A673 (cell line): ENCODE measurements at regions not wholly inside any gene's neighbourhood (a gene's known extent, or its start where the extent isn't known, plus 50 kb on each side); places are given as distances from the start of the nearest gene placed in this dataset.

Source experiments
- BruUV-seq: library from RNA; stranded (reverse); fragments of 400-500 nt; replicated peaks from 2 replicates; lab custom pipeline; 2021; lab: Mats Ljungman, UMichigan
- CTCF ChIA-PET: fragments of 300-600 bp; sonication (Branson Sonifier 250); formaldehyde crosslinking; loops from one replicate; lab custom pipeline; 2022; ENCODE audit warnings: antibody characterized with exemption; lab: Charles Lee
- POLR2A ChIA-PET: fragments of 300-600 bp; sonication (Branson Sonifier 250); formaldehyde crosslinking; loops from one replicate; lab custom pipeline; 2022; ENCODE audit warnings: antibody characterized with exemption; ENCODE audit not compliant: low non-redundant PET; lab: Charles Lee
- DNase-seq: peaks from one replicate; pipeline ENCODE4 v3.0.0-alpha.2; 2015; ENCODE audit warnings: low spot score
- H3K27ac ChIP-seq: fragments of 200-600 bp; sonication (generic); 2 replicates; pipeline ENCODE4 v1.5.1; 2016; ENCODE audit warnings: mixed run types, low read depth, mild to moderate bottlenecking, mixed read lengths, antibody characterized with exemption, low read length; ENCODE audit not compliant: poor library complexity, severe bottlenecking
- H3K27me3 ChIP-seq: fragments of 200-600 bp; sonication (generic); replicated peaks from 2 replicates; pipeline ENCODE4 v1.6.1; 2017; ENCODE audit warnings: mixed run types, low read depth, mild to moderate bottlenecking, mixed read lengths, antibody characterized with exemption, low read length; ENCODE audit not compliant: insufficient read depth, poor library complexity
- H3K36me3 ChIP-seq: fragments of 200-600 bp; sonication (generic); 2 replicates; pipeline ENCODE4 v1.6.1; 2016; ENCODE audit warnings: mixed run types, mild to moderate bottlenecking, mixed read lengths, antibody characterized with exemption, low read length; ENCODE audit not compliant: insufficient read depth, poor library complexity, severe bottlenecking
- H3K4me1 ChIP-seq: fragments of 200-600 bp; sonication (generic); 2 replicates; pipeline ENCODE4 v1.6.1; 2017; ENCODE audit warnings: mixed run types, mild to moderate bottlenecking, mixed read lengths, antibody characterized with exemption, low read length; ENCODE audit not compliant: insufficient read depth, poor library complexity, severe bottlenecking
- H3K4me3 ChIP-seq: fragments of 200-600 bp; sonication (generic); 2 replicates; pipeline ENCODE4 v1.5.1; 2016; ENCODE audit warnings: low read depth, mixed run types, mild to moderate bottlenecking, mixed read lengths, low read length; ENCODE audit not compliant: poor library complexity, severe bottlenecking
- H3K9me3 ChIP-seq: fragments of 200-600 bp; sonication (generic); 2 replicates; pipeline ENCODE4 v1.6.1; 2016; ENCODE audit warnings: mixed run types, low read depth, mild to moderate bottlenecking, mixed read lengths, antibody characterized with exemption, low read length; ENCODE audit not compliant: poor library complexity, severe bottlenecking
- CTCF ChIP-seq: fragments of 300-800, 200-600 bp; sonication (generic); conservative IDR thresholded peaks from 2 replicates; pipeline ENCODE4 v1.5.1; 2017; ENCODE audit warnings: low read depth, mild to moderate bottlenecking, antibody characterized with exemption, low read length, moderate library complexity, mixed read lengths
- EZH2 ChIP-seq: fragments of 200-600 bp; sonication (generic); IDR thresholded peaks from 2 replicates; pipeline ENCODE4 v1.6.1; 2017; ENCODE audit warnings: borderline replicate concordance, low read depth, mild to moderate bottlenecking, mixed read lengths, antibody characterized with exemption, low read length; ENCODE audit not compliant: poor library complexity, severe bottlenecking
- intact Hi-C: fragments of 100-400 bp; cut with micrococcal nuclease; formaldehyde crosslinking; loops from one replicate; pipeline ENCODE4 v1.10.0; 2022; ENCODE audit not compliant: unreplicated experiment

GRCh38 chr21:24225431-24225830 is 1381.8 kb downstream of the MRPL39 start:
- no peaks in the 10 kb centered on the region for H3K4me1 ChIP-seq
- intact Hi-C loops: no loop called here
- ChIA-PET CTCF (no interaction called here), POLR2A (no interaction called here)
- peaks cover 32% of the 10 kb centered on the region for H3K9me3 ChIP-seq
- no peak for DNase-seq
- no TSS peak for BruUV-seq
- H3K27ac ChIP-seq: no peak overlapping the region
- H3K36me3 ChIP-seq: no peaks in the 10 kb centered on the region
- TF ChIP-seq CTCF (no peak), EZH2 (no peak)
- H3K4me3 ChIP-seq: no peak overlapping the region
- H3K27me3 ChIP-seq: no peaks in the 10 kb centered on the region

GRCh38 chr21:24224422-24224821 is 1382.9 kb downstream of the MRPL39 start:
- intact Hi-C loops: no loop called here
- Histone ChIP-seq H3K27me3 (no peaks in the 10 kb centered on the region), H3K4me3 (no peak overlapping the region), H3K36me3 (no peaks in the 10 kb centered on the region), H3K4me1 (no peaks in the 10 kb centered on the region), H3K9me3 (peaks cover 32% of the 10 kb centered on the region), H3K27ac (no peak overlapping the region)
- ChIA-PET CTCF (no interaction called here), POLR2A (no interaction called here)
- TF ChIP-seq CTCF (no peak), EZH2 (no peak)
- BruUV-seq: no TSS peak
- DNase-seq: no peak

GRCh38 chr21:24223624-24224023 is 1383.7 kb downstream of the MRPL39 start:
- POLR2A ChIA-PET: no interaction called here
- no peaks in the 10 kb centered on the region for H3K27me3 ChIP-seq
- peaks cover 31% of the 10 kb centered on the region for H3K9me3 ChIP-seq
- intact Hi-C loops: no loop called here
- H3K27ac ChIP-seq: no peak overlapping the region
- no peaks in the 10 kb centered on the region for H3K4me1 ChIP-seq
- H3K4me3 ChIP-seq: no peak overlapping the region
- no peak for TF ChIP-seq CTCF
- no peak for TF ChIP-seq EZH2
- no TSS peak for BruUV-seq
- H3K36me3 ChIP-seq: no peaks in the 10 kb centered on the region
- CTCF ChIA-PET: no interaction called here
- no peak for DNase-seq
